ENCODE measurements at regions not wholly inside any gene's neighbourhood (a gene's known extent, or its start where the extent isn't known, plus 50 kb on each side); places are given as distances from the start of the nearest gene placed in this dataset.

- in situ Hi-C loops (cut with MboI; ENCODE audit: low pct_unique_long_range_greater_than_20kb, low sequenced_read_pairs) = no loop called here
- DNase-seq = no peak
Measured at GRCh38 chr5:176732736-176733405, 77.5 kb upstream of the UNC5A start.

GRCh38 chr5:176733406-176734262 lies 76.7 kb upstream of the UNC5A start:
- in situ Hi-C loops (cut with MboI; ENCODE audit: low pct_unique_long_range_greater_than_20kb, low sequenced_read_pairs) = no loop called here
- no peak for DNase-seq

GRCh38 chr5:176734756-176735342 lies 75.5 kb upstream of the UNC5A start:
- in situ Hi-C loops (cut with MboI; ENCODE audit: low pct_unique_long_range_greater_than_20kb, low sequenced_read_pairs) = no loop called here
- no peak for DNase-seq

GRCh38 chr5:176735383-176736265 lies 74.7 kb upstream of the UNC5A start:
- DNase-seq = no peak
- in situ Hi-C loops (cut with MboI; ENCODE audit: low pct_unique_long_range_greater_than_20kb, low sequenced_read_pairs) = no loop called here

- no peak for DNase-seq
- in situ Hi-C loops (cut with MboI; ENCODE audit: low pct_unique_long_range_greater_than_20kb, low sequenced_read_pairs) = no loop called here
Measured at GRCh38 chr5:176736301-176736930, 73.9 kb upstream of the UNC5A start.

- DNase-seq = no peak
- in situ Hi-C loops (cut with MboI; ENCODE audit: low pct_unique_long_range_greater_than_20kb, low sequenced_read_pairs) = no loop called here
Measured at GRCh38 chr5:176736931-176737745, 73.2 kb upstream of the UNC5A start.

- no peak for DNase-seq
- in situ Hi-C loops (cut with MboI; ENCODE audit: low pct_unique_long_range_greater_than_20kb, low sequenced_read_pairs) = no loop called here
Measured at GRCh38 chr5:176737746-176738636, 72.4 kb upstream of the UNC5A start.

- in situ Hi-C loops (cut with MboI; ENCODE audit: low pct_unique_long_range_greater_than_20kb, low sequenced_read_pairs) = no loop called here
Measured at GRCh38 chr5:176738637-176739250, 71.6 kb upstream of the UNC5A start.

GRCh38 chr5:176739461-176740051 lies 70.8 kb upstream of the UNC5A start:
- no peak for DNase-seq
- in situ Hi-C loops (cut with MboI; ENCODE audit: low pct_unique_long_range_greater_than_20kb, low sequenced_read_pairs) = no loop called here

More at GRCh38 chr5:176738637-176739250, 71.6 kb upstream of the UNC5A start:
- no peak for DNase-seq

GRCh38 chr5:176740131-176740701 lies 70.1 kb upstream of the UNC5A start:
- in situ Hi-C loops (cut with MboI; ENCODE audit: low pct_unique_long_range_greater_than_20kb, low sequenced_read_pairs) = no loop called here
- no peak for DNase-seq

- DNase-seq = no peak
- in situ Hi-C loops (cut with MboI; ENCODE audit: low pct_unique_long_range_greater_than_20kb, low sequenced_read_pairs) = no loop called here
Measured at GRCh38 chr5:176740702-176741496, 69.5 kb upstream of the UNC5A start.

GRCh38 chr5:176741561-176742211 lies 68.7 kb upstream of the UNC5A start:
- in situ Hi-C loops (cut with MboI; ENCODE audit: low pct_unique_long_range_greater_than_20kb, low sequenced_read_pairs) = no loop called here
- DNase-seq = no peak

- in situ Hi-C loops (cut with MboI; ENCODE audit: low pct_unique_long_range_greater_than_20kb, low sequenced_read_pairs) = no loop called here
- no peak for DNase-seq
Measured at GRCh38 chr5:176742246-176743105, 67.9 kb upstream of the UNC5A start.

All from KBM-7 (cell line).